BJ (cell line): ENCODE measurements at regions not wholly inside any gene's neighbourhood (a gene's known extent, or its start where the extent isn't known, plus 50 kb on each side); places are given as distances from the start of the nearest gene placed in this dataset.

Source experiments
- CTCF ChIA-PET: fragments of 350-600 bp; formaldehyde crosslinking; extraction: SDS; loops from one replicate; lab custom pipeline; 2021; ENCODE audit warnings: antibody characterized with exemption, inconsistent platforms; lab: Yijun Ruan, JAX
- POLR2A ChIA-PET: fragments of 300-600 bp; sonication (Branson Sonifier 250); formaldehyde crosslinking; extraction: SDS; loops from one replicate; lab custom pipeline; 2021; ENCODE audit warnings: antibody characterized with exemption; lab: Charles Lee
- DNase-seq: peaks from one replicate; pipeline ENCODE4 v3.0.0-alpha.2; 2011; ENCODE audit warnings: low read depth
- H3K27me3 ChIP-seq: 2 replicates; pipeline ENCODE4 v1.6.0; 2011; ENCODE audit warnings: low read length; ENCODE audit not compliant: control insufficient read depth, insufficient read depth
- H3K36me3 ChIP-seq: 2 replicates; pipeline ENCODE4 v1.5.1; 2011; ENCODE audit warnings: low read length; ENCODE audit not compliant: control insufficient read depth, insufficient read depth
- H3K4me3 ChIP-seq: 2 replicates; pipeline ENCODE4 v1.5.1; 2011; ENCODE audit warnings: low read depth, mild to moderate bottlenecking, control low read depth, low read length
- TF ChIP-seq, protein P1 (sequence below): IDR thresholded peaks from 2 replicates; pipeline ENCODE4 v1.5.1; 2011; ENCODE audit warnings: low read depth, mild to moderate bottlenecking, control low read depth, inconsistent platforms, low read length, moderate library complexity; ENCODE audit not compliant: insufficient read depth

DNA sequence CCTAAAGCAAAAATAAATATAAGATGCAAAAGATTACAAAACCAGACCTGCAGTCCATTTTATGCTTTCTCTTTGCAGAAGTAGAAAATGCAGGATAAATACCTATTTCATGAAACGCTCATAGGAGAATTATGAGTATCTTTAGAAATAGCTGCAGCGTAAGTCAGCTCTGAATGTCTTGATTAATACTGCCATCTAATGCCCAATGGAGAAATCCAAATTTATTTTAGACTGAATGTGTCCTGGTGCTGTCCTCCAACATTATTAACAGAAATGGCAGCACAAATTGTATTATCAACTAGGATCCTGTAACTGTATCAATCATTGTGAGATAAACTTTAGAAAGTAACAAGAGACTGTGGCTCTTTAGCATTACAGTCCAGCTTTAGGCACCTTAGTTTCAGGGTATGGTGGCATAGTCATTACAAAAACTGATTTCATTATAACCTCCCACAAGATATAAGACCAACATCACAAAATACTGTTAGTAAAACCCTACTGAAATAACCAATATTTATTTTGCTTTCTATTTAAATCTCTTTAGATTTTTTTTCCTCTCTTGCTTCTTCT lies 162.1 kb upstream of the MIR17HG start:
- Histone ChIP-seq H3K36me3 (no peaks in the 10 kb centered on the region), H3K4me3 (no peak overlapping the region), H3K27me3 (no peaks in the 10 kb centered on the region)
- TF ChIP-seq, protein P1, sequence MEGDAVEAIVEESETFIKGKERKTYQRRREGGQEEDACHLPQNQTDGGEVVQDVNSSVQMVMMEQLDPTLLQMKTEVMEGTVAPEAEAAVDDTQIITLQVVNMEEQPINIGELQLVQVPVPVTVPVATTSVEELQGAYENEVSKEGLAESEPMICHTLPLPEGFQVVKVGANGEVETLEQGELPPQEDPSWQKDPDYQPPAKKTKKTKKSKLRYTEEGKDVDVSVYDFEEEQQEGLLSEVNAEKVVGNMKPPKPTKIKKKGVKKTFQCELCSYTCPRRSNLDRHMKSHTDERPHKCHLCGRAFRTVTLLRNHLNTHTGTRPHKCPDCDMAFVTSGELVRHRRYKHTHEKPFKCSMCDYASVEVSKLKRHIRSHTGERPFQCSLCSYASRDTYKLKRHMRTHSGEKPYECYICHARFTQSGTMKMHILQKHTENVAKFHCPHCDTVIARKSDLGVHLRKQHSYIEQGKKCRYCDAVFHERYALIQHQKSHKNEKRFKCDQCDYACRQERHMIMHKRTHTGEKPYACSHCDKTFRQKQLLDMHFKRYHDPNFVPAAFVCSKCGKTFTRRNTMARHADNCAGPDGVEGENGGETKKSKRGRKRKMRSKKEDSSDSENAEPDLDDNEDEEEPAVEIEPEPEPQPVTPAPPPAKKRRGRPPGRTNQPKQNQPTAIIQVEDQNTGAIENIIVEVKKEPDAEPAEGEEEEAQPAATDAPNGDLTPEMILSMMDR: 0 out of 2 replicates have a peak, but pooled peaks have one; percentile 13
- ChIA-PET CTCF (interaction anchor here (1.0 to 1.8 kb wide), 3 partner anchors 18 to 51 kb away, joined by 3 to 4 read pairs (median 3); no protein-coding TSS in a partner anchor), POLR2A (no interaction called here)
- no peak for DNase-seq

GRCh38 chr13:91187522-91187921 lies 160.0 kb upstream of the MIR17HG start:
- POLR2A ChIA-PET: no interaction called here
- Histone ChIP-seq H3K4me3 (no peak overlapping the region), H3K36me3 (no peaks in the 10 kb centered on the region), H3K27me3 (no peaks in the 10 kb centered on the region)
- TF ChIP-seq, protein P1: no peak
- CTCF ChIA-PET: interaction anchor here (0.5 kb wide), 1 partner anchor 40 kb away, joined by 5 read pairs; no protein-coding TSS in a partner anchor
- DNase-seq: no peak

- TF ChIP-seq, protein P1: no peak
- Histone ChIP-seq H3K36me3 (no peaks in the 10 kb centered on the region), H3K4me3 (no peak overlapping the region), H3K27me3 (no peaks in the 10 kb centered on the region)
- DNase-seq: no peak
- CTCF ChIA-PET: no interaction called here
- POLR2A ChIA-PET: no interaction called here
Observed at GRCh38 chr13:91189506-91189905, 158.0 kb upstream of the MIR17HG start.

DNA sequence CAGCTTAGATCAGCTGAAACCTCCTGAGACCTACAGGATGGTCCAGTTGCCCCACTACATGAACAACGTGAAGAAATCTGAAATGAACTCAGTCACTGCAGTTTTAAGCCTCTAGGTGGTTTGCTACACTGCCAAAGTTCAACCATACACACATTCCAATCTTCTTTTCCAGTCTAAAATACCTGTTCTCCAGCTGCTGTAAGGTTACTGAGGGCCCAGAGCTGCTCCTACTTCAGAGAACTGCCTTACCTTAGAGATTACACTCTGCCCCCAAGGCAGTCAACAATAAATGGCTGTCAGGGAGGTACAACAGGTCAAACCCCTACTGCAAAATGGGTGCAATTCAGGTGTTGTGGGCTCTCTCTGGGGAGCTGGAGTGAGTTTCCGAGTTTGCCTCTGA lies 154.1 kb upstream of the MIR17HG start:
- ChIA-PET POLR2A (no interaction called here), CTCF (no interaction called here)
- H3K36me3 ChIP-seq: no peaks in the 10 kb centered on the region
- no peak overlapping the region for H3K4me3 ChIP-seq
- TF ChIP-seq, protein P1: no peak
- H3K27me3 ChIP-seq: no peaks in the 10 kb centered on the region
- no peak for DNase-seq

- ChIA-PET POLR2A (no interaction called here), CTCF (no interaction called here)
- H3K36me3 ChIP-seq: no peaks in the 10 kb centered on the region
- no peak overlapping the region for H3K4me3 ChIP-seq
- TF ChIP-seq, protein P1: no peak
- DNase-seq: no peak
- H3K27me3 ChIP-seq: no peaks in the 10 kb centered on the region
Observed at GRCh38 chr13:91195789-91196188, 151.7 kb upstream of the MIR17HG start.
